GM18907 (cell line): ENCODE measurements at regions not wholly inside any gene's neighbourhood (a gene's known extent, or its start where the extent isn't known, plus 50 kb on each side); places are given as distances from the start of the nearest gene placed in this dataset.
"Not testable (repeated sequence)": the region's sequence is repeated elsewhere in the genome, so short reads cannot be mapped to it uniquely, and the experiment has no call there.

ENCODE experiments used
- ATAC-seq: cut with Tn5 transposase; IDR thresholded peaks from one replicate; pipeline ENCODE4 v1.9.1; 2021; ENCODE audit warnings: mild to moderate bottlenecking, moderate library complexity; ENCODE audit not compliant: unreplicated experiment

- ATAC-seq: not testable (repeated sequence)
These were observed 68.7 kb downstream of the PRKAB2 start for GRCh38 chr1:147103416-147104155.

- no peak for ATAC-seq
These were observed 73.1 kb downstream of the PRKAB2 start for GRCh38 chr1:147099192-147099591.

- ATAC-seq: not testable (repeated sequence)
These were observed 73.8 kb downstream of the PRKAB2 start for GRCh38 chr1:147098338-147098973.

- ATAC-seq: no peak
These were observed 76.6 kb downstream of the PRKAB2 start for GRCh38 chr1:147095691-147096090.

- ATAC-seq: no peak
These were observed 80.5 kb downstream of the PRKAB2 start for GRCh38 chr1:147091801-147092200.

GRCh38 chr1:147089457-147089856 lies 82.8 kb downstream of the PRKAB2 start:
- ATAC-seq: no peak

- ATAC-seq: no peak
These were observed 86.1 kb downstream of the PRKAB2 start for GRCh38 chr1:147086129-147086528.

GRCh38 chr1:147084273-147085096 lies 87.8 kb downstream of the PRKAB2 start:
- peak; percentile 86 for ATAC-seq

- no peak for ATAC-seq
These were observed 88.4 kb downstream of the PRKAB2 start for GRCh38 chr1:147083919-147084272.

- no peak for ATAC-seq
These were observed 91.4 kb downstream of the PRKAB2 start for GRCh38 chr1:147080671-147081394.

GRCh38 chr1:147080006-147080661 lies 92.1 kb downstream of the PRKAB2 start:
- ATAC-seq: no peak

GRCh38 chr1:147079400-147080005 lies 92.8 kb downstream of the PRKAB2 start:
- ATAC-seq: no peak

GRCh38 chr1:147078606-147079399 lies 93.5 kb downstream of the PRKAB2 start:
- no peak for ATAC-seq

- ATAC-seq: no peak
These were observed 94.2 kb downstream of the PRKAB2 start for GRCh38 chr1:147077936-147078605.

GRCh38 chr1:147077523-147077922 lies 94.7 kb downstream of the PRKAB2 start:
- no peak for ATAC-seq

GRCh38 chr1:147077081-147077480 lies 95.2 kb downstream of the PRKAB2 start:
- no peak for ATAC-seq

GRCh38 chr1:147076442-147076841 lies 95.8 kb downstream of the PRKAB2 start:
- ATAC-seq: no peak

GRCh38 chr1:147072482-147073432 lies 99.5 kb downstream of the PRKAB2 start:
- ATAC-seq: no peak
